GM21390 (cell line): ENCODE measurements at regions not wholly inside any gene's neighbourhood (a gene's known extent, or its start where the extent isn't known, plus 50 kb on each side); places are given as distances from the start of the nearest gene placed in this dataset.

Experiments
- ATAC-seq: cut with Tn5 transposase; IDR thresholded peaks from one replicate; pipeline ENCODE4 v1.9.1; 2021; ENCODE audit not compliant: unreplicated experiment

DNA sequence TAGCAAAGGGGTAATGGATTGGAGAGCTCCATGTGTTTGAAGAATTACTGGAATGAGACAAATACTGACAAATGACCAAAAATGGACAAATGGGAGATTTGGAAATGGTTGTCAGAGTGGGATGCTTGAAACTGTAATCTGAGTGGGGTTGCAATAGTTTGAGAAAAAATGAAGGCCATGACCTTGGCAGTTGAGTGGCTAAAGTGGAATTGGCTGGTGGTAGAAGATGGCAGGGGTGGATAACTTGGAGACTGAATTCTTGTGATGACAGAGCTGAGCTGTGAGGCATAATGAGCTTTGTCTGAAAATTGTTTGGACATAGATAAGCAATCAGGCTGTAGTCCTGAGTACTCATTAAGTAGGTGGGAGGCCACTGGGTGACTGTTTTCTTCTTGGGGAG, 222.5 kb upstream of the PRICKLE1 start:
- no peak for ATAC-seq

DNA sequence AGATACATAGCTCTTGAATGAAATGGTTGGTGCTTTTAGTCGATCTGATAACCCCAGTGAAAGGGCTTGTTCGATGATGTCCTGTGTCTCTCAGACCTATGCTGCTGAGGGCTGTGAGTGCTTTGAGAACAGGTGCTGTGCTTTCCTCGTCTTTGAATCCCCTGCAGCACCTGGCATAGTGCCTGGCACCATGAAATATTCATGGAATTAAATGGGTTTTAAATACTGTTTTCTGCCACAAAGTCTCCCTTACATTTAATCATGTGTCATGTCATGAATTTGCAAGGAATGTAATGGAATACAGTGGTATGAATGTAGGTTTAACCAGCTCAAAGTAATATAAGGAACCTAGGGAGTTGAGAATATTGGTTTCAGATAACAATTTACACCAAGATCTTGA, 220.5 kb upstream of the PRICKLE1 start:
- no peak for ATAC-seq

DNA sequence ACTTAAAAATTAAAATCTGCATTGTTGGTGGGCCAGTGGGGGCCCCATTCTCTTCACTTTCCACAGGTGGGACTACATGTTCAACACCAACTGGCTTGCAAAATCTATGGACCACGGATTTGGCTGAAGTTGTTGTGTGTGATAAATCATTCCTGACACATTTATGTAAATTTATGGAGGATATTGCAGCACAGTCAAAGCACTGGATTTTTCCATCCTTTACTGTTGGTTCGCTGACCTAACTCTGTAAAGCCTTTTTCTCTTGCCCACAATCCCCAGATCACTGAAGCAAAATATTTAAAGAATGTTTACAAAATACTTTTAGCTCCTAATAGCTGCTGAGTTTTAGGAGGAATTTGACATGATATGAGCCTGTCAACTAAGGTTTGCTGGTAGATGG, 219.7 kb upstream of the PRICKLE1 start:
- no peak for ATAC-seq

DNA sequence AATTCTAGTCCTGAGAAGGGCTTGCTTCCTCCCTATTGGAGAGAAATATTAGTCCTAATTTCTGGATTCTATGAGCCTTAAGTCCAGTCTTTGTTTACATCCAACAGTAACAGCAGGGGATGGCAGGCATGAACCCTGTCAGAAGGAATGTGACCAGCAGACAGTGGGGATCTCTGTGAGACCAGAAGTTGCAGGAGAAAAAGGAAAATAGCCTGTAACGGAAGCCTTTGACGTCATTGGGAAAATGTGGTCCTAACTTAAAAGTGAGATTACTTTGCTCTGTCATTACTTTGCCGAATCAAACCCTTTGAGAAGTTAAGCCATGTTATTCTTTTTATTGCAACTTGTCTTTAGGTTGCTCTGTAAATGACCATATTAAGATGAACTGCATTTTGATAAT, 218.2 kb upstream of the PRICKLE1 start:
- ATAC-seq, result no peak

DNA sequence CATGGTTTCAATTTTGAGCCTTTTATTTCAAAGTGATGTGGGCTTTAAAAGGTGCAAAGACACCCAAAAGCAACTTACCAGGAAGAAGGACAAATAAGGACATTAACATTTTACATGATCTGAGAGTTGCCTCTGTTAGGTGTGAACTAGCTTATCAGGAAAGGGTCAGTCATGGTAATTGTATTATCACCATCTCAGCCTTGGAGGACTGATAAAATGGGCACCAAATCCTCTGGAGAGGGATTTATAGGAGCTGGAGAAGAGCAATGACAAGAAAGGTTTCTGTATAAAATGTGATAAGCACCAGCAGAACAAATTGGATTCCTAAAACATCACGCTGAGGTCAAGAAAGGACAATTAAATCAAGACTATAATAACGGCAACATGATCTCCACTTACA, 217.7 kb upstream of the PRICKLE1 start:
- ATAC-seq, result no peak

DNA sequence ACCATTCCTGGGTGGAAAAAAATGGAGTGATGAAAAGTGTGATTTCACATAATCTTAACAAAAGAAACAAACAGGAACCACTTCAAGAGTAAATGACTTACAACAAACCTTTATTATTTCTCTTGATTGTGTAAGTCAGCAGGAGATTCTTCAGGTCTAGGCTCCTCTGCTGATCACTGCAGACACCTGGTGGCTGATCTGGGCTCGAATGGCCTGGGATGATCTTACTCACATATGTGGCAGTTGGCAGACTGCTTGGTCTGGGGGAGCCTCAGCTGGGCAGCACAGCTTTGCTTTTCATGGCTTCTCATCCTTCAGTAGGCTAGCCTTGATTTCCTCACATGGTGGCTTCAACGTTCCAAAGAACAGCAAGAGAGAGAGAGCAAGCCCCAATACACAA, 215.4 kb upstream of the PRICKLE1 start:
- no peak for ATAC-seq

DNA sequence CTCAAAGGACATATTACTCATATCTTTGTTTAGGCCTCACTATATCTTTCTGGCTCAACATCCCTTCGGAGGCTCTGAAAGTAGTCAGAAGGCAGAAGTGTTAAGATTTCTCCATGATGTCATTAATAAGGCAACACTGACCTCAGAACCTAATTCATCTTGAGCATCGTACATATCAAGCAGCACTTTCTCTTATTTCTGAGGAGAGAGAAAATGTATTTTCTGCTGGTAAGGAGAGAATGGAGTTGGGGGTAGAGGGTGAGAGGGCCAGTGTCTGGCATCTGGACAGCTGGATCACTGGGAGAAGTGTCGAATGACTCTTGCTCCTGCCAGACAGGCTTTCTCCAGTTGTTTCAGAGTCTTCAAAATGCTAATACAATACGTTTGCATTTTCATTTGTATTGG, 213.2 kb upstream of the PRICKLE1 start:
- ATAC-seq, result no peak

DNA sequence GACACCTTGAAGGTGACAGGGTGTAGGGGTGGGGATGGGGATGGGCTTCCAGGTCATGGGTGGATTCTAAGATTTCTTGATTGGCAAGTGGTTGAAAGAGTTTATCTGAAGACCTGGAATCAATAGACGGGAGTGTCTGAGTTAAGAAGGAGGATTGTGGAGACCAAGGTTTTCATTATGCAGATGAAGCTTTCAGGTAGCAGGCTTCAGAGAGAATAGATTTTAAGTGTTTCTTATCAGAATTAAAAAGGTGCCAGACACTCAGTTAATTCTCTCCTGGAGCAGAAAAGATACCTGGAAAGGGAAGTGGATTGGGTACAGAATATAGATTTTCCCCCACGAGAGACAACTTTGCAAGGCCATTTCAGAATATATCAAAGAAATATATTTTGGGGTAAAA, 211.7 kb upstream of the PRICKLE1 start:
- no peak for ATAC-seq

DNA sequence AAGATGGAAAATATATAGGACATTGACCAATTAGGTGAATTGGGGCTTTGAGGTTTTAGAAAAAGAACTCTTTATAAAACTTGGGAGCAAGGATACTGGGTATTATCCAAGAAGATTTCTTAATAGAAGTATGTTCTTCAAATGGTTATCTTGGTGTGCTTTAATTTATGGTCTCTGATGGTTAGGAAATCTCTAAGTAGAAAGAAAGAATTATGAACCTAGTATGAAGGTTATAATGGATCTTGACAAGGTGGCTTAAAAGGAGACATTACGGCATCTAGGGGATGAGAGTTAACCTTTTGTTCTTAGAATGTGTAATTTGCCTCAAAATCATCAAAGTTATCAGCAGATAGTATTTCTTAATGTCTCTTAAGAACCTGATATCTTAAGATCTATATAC, 210.4 kb upstream of the PRICKLE1 start:
- no peak for ATAC-seq

DNA sequence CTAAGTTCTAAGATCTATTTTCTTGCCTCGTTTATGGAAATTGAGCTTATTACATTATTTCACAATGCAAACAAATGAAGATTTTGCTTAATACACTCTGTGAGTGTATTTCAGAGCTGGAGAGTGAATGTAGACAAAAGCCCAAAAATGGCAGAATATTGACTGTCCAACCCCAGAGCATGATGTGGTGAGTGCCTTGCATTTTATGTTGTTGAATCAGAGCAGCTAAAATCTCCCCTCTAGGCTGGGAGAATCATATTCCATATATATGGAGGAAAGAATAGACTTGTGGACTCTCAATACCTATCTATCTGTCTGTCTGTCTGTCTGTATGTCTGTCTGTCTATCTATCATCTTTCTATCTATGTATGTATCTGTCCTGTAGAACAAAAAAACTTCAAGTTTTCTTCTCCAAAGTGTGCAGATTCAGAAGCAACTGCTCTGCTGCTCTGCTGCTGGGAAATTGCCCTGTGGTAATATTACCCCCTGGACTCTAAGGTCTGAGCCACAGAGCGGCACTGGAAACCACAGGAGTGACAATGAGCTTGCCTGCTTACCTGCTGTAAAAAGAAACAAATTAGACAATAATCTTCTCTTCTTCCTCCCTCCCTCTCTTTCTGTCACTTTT, 209.4 kb upstream of the PRICKLE1 start:
- ATAC-seq, result no peak

DNA sequence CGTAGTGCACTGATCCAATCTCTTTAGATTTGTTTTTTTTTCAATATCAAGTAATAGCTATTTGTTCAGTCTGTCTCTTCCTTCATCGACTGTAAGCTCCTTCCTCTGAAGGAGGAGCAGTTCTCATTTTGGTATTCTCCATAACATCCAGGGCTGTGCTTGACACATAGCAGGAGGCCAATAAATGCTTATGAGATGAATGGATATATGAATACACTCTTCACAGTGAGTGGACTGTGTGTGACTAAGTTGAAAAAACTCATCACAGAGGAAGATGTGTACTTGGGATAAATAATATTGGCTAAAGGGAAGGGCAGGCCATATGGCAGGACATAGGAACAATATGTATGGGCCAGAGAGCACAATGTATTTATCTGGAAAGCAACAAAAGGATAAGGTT, 205.3 kb upstream of the PRICKLE1 start:
- ATAC-seq, result no peak

DNA sequence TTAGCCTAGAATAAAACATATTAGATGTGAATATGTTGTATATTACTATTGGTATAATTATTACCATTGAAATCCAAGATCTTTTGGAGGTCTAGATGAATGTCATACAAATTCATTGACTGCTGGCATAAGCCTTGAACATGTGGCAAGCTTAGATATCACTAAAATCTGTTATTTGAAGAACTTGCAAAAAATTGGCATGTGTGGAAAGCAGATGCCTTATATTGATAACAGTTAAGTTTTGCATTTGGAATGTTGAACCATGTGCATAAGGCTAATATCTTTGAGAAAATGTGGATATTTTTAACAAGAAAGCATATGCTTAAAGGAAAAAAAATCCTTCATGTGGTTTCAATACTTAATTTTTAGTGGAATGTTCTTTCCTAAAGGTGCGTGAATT, 203.6 kb upstream of the PRICKLE1 start:
- no peak for ATAC-seq

DNA sequence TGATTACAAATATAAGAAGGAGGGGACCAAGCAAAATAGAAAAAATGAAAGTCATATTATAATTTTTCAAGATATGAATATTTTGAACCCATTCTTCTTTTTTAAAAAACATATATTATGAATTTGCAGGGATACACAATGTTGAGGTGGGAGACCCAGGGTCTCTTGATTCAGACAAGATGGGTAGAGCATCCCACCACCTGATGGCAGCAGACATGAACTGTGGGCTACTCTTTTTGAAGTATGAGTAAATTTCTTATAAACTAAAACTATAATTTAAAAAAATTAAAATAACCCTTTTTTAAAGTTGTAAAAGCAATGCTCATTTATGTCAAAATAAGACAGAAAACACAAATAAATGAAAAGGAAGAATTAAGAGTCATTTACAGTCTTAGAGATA, 202.7 kb upstream of the PRICKLE1 start:
- ATAC-seq, result no peak

DNA sequence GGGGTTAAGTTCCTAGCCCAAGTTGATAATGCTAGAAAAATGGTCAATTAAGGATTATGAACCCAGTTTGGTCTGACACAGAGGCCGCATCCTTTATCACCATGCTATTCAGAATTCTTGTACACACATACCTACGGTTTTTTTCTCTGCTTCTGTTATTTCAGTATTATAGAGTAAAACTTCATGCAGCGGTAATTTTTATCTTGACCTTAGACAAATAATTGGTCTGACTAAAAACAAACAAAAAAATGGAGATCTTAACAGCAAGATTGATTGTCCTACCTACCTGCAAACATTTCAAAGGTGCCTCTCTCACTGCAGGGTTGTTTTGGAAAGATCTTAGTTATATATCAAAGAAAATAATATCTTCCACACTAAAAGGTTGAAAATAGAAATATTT, 201.9 kb upstream of the PRICKLE1 start:
- ATAC-seq, result no peak

DNA sequence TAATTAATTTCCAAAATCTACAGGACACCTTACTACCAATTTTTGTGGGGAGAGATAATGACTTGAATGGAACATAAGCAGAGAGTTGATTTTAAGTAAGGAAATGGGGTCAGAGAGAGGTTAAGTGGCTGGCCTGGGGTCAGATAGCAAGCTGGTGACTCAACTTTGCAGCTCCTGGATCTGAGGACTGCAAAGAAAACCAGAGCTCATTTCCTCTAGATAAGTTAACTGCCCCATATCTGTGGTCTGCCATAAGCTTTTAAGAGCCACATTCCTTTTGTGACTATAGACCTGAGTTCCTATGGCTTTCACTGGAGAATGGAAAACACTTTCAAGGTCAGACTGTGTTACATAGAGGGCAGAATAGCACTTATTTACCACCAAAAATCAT, 201.2 kb upstream of the PRICKLE1 start:
- no peak for ATAC-seq

DNA sequence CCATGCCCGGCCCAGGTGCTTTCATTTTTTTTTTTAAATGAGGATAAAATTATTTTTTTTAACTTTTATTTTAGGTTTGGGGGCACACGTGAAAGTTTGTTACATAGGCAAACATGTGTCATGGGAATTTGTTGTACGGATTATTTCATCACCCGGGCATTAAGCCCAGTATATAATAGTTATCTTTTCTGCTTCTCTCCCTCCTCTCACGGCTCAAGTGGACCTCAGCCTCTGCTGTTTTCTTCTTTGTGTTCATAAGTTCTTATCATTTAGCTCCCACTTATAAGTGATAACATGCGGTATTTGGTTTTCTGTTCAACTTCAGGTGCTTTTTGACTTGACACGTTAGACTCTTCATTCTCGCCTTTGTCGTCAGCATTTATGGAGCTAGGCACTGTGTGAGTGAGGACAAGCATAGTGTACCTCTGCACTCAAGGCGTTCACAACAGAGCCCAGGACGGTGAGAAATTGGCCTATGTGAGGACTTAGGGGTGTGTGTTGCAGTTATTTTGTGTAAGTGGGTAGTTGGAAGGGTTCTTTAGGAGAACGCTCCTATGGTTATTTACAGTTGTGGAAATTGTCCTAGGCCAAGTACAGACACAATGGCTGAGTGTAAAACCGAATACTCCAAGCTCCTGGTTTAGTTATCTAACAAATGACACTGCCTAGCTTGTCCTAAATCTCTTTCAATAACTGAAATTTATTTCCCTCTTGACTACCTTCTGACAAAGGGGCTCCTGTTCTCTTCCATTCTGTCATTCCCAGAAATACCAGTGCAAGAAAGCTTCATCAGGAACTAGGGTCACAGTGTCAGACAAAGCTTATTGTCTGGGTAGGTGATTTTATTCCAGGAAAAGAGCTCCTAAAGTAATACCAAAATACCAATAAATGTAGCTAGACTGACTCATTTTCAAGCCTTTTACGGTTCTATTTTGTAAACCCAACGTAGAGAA, 200.5 kb upstream of the PRICKLE1 start:
- no peak for ATAC-seq

DNA sequence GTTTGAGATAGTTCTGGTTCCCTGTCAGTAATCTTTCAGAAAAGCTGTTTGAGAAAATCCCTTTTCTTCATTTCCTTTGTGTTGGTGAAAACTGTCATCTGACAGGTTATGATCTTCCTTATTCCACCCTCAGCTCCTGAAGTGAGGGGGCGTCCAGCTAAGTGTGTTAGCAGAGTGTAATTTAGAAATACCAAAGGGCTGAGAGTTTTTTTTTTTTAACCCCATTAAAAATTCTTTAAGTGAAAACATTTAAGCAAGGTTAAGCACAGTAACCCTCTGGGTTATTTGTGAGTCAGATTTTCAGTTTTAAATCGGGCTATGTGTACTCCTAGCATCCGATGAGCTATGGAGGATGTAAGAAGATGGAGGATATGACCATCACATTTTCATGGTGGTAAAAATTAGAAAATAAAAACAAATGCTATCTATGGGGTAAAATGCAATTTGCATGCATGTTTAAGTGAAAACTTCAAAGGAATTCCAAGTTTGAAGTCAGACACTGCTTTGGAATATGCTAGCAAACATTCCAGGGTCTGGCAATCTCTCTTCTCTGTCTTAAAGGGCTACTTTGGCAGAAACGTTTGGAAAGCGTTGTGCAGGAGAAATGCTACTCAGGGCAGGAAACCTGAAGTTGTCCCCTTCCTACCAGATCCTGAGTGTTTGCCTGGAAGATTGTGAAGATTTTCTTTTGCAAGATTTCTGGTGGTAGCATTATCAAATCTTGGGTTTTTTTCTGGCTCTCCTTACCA, 197.0 kb upstream of the PRICKLE1 start:
- ATAC-seq, result no peak

DNA sequence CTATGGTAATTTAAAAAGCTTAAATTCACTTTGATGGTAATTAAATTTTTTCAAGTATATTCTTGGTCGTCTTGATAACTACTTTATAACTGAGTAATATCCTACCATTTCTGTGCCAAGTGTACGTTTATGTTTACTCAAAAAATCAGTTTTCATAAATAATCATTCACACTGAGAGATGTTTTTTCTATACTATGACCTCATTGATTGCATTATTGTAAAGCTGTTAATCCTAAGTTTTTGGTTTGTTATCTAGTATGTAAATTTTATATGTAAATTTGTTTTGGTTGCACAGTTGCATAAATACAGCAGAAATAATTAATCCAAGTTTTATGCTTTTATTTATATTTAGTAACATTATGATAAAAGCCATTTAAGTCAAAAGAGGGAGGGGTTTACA, 196.4 kb upstream of the PRICKLE1 start:
- no peak for ATAC-seq

DNA sequence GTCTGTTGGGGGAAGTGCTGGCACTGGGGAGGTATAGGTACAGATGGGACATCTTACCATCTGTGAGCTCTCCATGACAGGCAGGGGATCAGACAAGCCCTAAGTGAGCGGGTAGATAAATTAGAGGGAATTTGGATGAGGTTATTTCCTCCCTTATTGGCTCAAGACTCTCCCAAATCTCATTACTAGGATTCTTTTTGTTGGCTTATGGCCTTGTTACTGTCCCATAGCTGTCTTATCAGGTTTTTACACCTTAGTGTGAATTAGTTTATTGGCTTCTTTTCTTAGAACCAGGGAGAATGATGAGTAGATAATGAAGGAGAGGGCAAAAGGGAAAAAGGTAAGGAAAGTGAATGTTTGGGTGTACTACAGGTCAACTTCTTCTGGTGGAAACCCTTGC, 191.1 kb upstream of the PRICKLE1 start:
- ATAC-seq, result no peak

DNA sequence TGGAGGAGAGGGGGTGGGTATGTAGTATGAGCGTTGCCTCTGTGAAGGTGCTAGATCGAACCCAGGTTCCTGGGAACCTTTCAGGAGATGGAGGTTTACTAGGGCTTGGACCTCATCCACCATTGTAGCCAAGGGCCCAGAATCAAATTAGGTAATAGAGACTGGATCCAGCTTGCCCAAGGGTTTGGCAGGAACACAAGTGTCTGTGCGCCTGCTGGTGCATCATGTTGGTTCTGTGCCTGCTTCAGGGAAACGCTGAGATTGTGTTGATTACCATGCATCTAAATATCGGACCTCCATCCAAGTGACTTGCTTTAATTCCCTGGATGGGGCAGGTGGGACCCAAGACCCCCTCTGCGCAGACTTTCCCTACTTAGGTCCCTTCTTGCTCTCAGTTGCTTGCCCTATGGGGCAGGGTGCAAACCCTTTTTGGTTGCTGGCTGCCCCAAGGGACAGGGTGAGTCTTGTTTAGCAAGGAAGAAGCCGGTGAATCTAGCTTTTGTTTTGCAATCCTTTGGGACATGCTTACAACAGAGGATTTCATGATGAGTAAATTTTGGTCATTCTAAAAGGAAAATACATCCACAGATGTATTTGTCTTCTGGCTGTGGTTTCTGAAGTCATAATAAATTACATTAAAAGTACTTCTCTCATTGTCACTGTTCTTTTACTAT, 189.8 kb upstream of the PRICKLE1 start:
- no peak for ATAC-seq

DNA sequence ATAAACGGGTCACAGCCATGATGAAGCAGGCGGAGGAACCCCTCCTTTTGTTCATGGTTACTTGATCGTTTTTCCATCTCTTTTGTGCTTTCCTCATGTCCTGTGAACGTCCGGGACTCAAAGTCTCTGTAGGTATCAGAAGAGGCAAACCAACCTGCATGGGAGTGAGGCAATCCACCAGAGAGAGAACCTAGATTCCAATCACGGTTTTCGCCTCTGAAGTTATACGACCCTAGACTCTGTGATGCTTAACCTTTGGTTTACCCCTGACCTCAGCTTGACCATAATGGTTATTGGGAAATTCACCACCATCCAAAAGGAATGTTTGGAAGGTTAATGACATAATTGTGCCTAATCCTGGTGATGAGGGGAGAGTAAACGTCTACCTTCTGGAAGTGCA, 186.8 kb upstream of the PRICKLE1 start:
- ATAC-seq, result no peak
